ENCODE measurements at regions not wholly inside any gene's neighbourhood (a gene's known extent, or its start where the extent isn't known, plus 50 kb on each side); places are given as distances from the start of the nearest gene placed in this dataset.

- TF ChIP-seq CTCF (IDR thresholded peaks at IDR 0.05; ENCODE audit: poor library complexity, severe bottlenecking) (no peak), EZH2 (IDR thresholded peaks at IDR 0.05; ENCODE audit: borderline replicate concordance, insufficient read depth, low read length, poor library complexity, severe bottlenecking) (no peak), MXI1 (conservative IDR thresholded peaks at IDR 0.05; ENCODE audit: poor library complexity, severe bottlenecking) (no peak), POLR2AphosphoS5 (IDR thresholded peaks at IDR 0.05) (no peak), TAF1 (IDR thresholded peaks at IDR 0.05; ENCODE audit: low read depth) (no peak), RAD21 (conservative IDR thresholded peaks at IDR 0.05) (no peak), SMC3 (conservative IDR thresholded peaks at IDR 0.05; ENCODE audit: poor library complexity) (no peak)
Measured at GRCh38 chr3:148460686-148461085, 237.0 kb upstream of the AGTR1 start.
